GM18519 (cell line): ENCODE measurements at regions not wholly inside any gene's neighbourhood (a gene's known extent, or its start where the extent isn't known, plus 50 kb on each side); places are given as distances from the start of the nearest gene placed in this dataset.

ENCODE experiments used
- ATAC-seq: cut with Tn5 transposase; IDR thresholded peaks from one replicate; pipeline ENCODE4 v1.9.1; 2021; ENCODE audit warnings: mild to moderate bottlenecking, moderate library complexity; ENCODE audit not compliant: unreplicated experiment, low FRiP score

GRCh38 chr2:204260162-204260877, 285.0 kb upstream of the PARD3B start:
- no peak for ATAC-seq

GRCh38 chr2:204260901-204261300, 284.4 kb upstream of the PARD3B start:
- no peak for ATAC-seq

- no peak for ATAC-seq
Observed at GRCh38 chr2:204261846-204262245, 283.4 kb upstream of the PARD3B start.

GRCh38 chr2:204264085-204264553, 281.2 kb upstream of the PARD3B start:
- no peak for ATAC-seq

GRCh38 chr2:204264621-204265140, 280.6 kb upstream of the PARD3B start:
- ATAC-seq: no peak

GRCh38 chr2:204265681-204266181, 279.5 kb upstream of the PARD3B start:
- ATAC-seq: no peak

- no peak for ATAC-seq
Observed at GRCh38 chr2:204268458-204268857, 276.8 kb upstream of the PARD3B start.

- ATAC-seq: no peak
Observed at GRCh38 chr2:204268971-204269370, 276.3 kb upstream of the PARD3B start.

GRCh38 chr2:204272089-204272488, 273.2 kb upstream of the PARD3B start:
- ATAC-seq: no peak

- ATAC-seq: no peak
Observed at GRCh38 chr2:204272610-204273287, 272.5 kb upstream of the PARD3B start.

- ATAC-seq: no peak
Observed at GRCh38 chr2:204274429-204274828, 270.8 kb upstream of the PARD3B start.

- ATAC-seq: no peak
Observed at GRCh38 chr2:204274991-204275390, 270.3 kb upstream of the PARD3B start.

GRCh38 chr2:204277226-204277625, 268.0 kb upstream of the PARD3B start:
- no peak for ATAC-seq

- no peak for ATAC-seq
Observed at GRCh38 chr2:204278454-204278853, 266.8 kb upstream of the PARD3B start.

GRCh38 chr2:204279819-204280218, 265.5 kb upstream of the PARD3B start:
- no peak for ATAC-seq

- ATAC-seq: no peak
Observed at GRCh38 chr2:204280262-204280668, 265.0 kb upstream of the PARD3B start.

GRCh38 chr2:204282081-204282480, 263.2 kb upstream of the PARD3B start:
- no peak for ATAC-seq

GRCh38 chr2:204282525-204282924, 262.8 kb upstream of the PARD3B start:
- no peak for ATAC-seq

GRCh38 chr2:204289066-204289465, 256.2 kb upstream of the PARD3B start:
- ATAC-seq: no peak

- no peak for ATAC-seq
Observed at GRCh38 chr2:204292439-204292838, 252.8 kb upstream of the PARD3B start.

- no peak for ATAC-seq
Observed at GRCh38 chr2:204293884-204294747, 251.2 kb upstream of the PARD3B start.
